H9 (cell line): ENCODE measurements at regions not wholly inside any gene's neighbourhood (a gene's known extent, or its start where the extent isn't known, plus 50 kb on each side); places are given as distances from the start of the nearest gene placed in this dataset.
"Not testable (repeated sequence)": the region's sequence is repeated elsewhere in the genome, so short reads cannot be mapped to it uniquely, and the experiment has no call there.

Source experiments
- DNase-seq: peaks from one replicate; pipeline ENCODE4 v3.0.0-alpha.2; 2017
- H2AFZ ChIP-seq: one replicate; pipeline ENCODE4 v1.6.1; 2013; ENCODE audit warnings: mild to moderate bottlenecking, low read length, control low read depth, moderate library complexity
- H2AK5ac ChIP-seq: 2 replicates; pipeline ENCODE4 v1.6.1; 2013; ENCODE audit warnings: low read length, control low read depth, mixed read lengths; ENCODE audit not compliant: insufficient read length
- H2BK120ac ChIP-seq: one replicate; pipeline ENCODE4 v1.6.1; 2013; ENCODE audit warnings: low read depth, mild to moderate bottlenecking, low read length, control low read depth, inconsistent platforms; ENCODE audit not compliant: poor library complexity, severe bottlenecking
- H2BK12ac ChIP-seq: 2 replicates; pipeline ENCODE4 v1.6.1; 2013; ENCODE audit warnings: low read length, control low read depth, mixed read lengths, low read depth; ENCODE audit not compliant: insufficient read length
- H2BK15ac ChIP-seq: 2 replicates; pipeline ENCODE4 v1.6.1; 2013; ENCODE audit warnings: low read depth, low read length, control low read depth
- H2BK20ac ChIP-seq: one replicate; pipeline ENCODE4 v1.6.1; 2013; ENCODE audit warnings: low read depth, mild to moderate bottlenecking, low read length, control low read depth, inconsistent platforms; ENCODE audit not compliant: poor library complexity, severe bottlenecking
- H2BK5ac ChIP-seq: 2 replicates; pipeline ENCODE4 v1.6.1; 2013; ENCODE audit warnings: low read length, control low read depth, mixed read lengths; ENCODE audit not compliant: insufficient read length
- H3K14ac ChIP-seq: 2 replicates; pipeline ENCODE4 v1.6.1; 2013; ENCODE audit warnings: low read length, control low read depth; ENCODE audit not compliant: insufficient read depth
- H3K18ac ChIP-seq: 2 replicates; pipeline ENCODE4 v1.6.1; 2013; ENCODE audit warnings: low read depth, mild to moderate bottlenecking, mixed read lengths, low read length, control low read depth; ENCODE audit not compliant: insufficient read length
- H3K23ac ChIP-seq: 2 replicates; pipeline ENCODE4 v1.6.1; 2013; ENCODE audit warnings: low read length, control low read depth, mixed read lengths, low read depth; ENCODE audit not compliant: insufficient read length
- H3K23me2 ChIP-seq: 2 replicates; pipeline ENCODE4 v1.6.1; 2013; ENCODE audit warnings: low read depth, mild to moderate bottlenecking, mixed read lengths, low read length, control low read depth; ENCODE audit not compliant: insufficient read length, poor library complexity, severe bottlenecking
- H3K27ac ChIP-seq: 2 replicates; pipeline ENCODE4 v1.5.1; 2013; ENCODE audit warnings: low read length, control low read depth, mixed read lengths, low read depth; ENCODE audit not compliant: insufficient read length
- H3K27me3 ChIP-seq: 2 replicates; pipeline ENCODE4 v1.6.1; 2013; ENCODE audit warnings: low read length, control low read depth, inconsistent platforms; ENCODE audit not compliant: insufficient read depth
- H3K4ac ChIP-seq: 2 replicates; pipeline ENCODE4 v1.6.1; 2013; ENCODE audit warnings: low read depth, mild to moderate bottlenecking, control low read depth, inconsistent platforms, low read length, moderate library complexity
- H3K4me1 ChIP-seq: 2 replicates; pipeline ENCODE4 v1.6.1; 2013; ENCODE audit warnings: low read length, control low read depth, inconsistent platforms; ENCODE audit not compliant: insufficient read depth
- H3K4me2 ChIP-seq: 2 replicates; pipeline ENCODE4 v1.6.1; 2013; ENCODE audit warnings: low read length, control low read depth, mixed read lengths; ENCODE audit not compliant: insufficient read length, insufficient read depth
- H3K56ac ChIP-seq: 2 replicates; pipeline ENCODE4 v1.6.1; 2013; ENCODE audit warnings: low read depth, mild to moderate bottlenecking, mixed read lengths, low read length, control low read depth; ENCODE audit not compliant: insufficient read length
- H3K79me1 ChIP-seq: 2 replicates; pipeline ENCODE4 v1.6.1; 2013; ENCODE audit warnings: low read depth, mild to moderate bottlenecking, moderate library complexity, low read length, control low read depth, inconsistent platforms; ENCODE audit not compliant: insufficient read depth, poor library complexity, severe bottlenecking
- H3K79me2 ChIP-seq: 2 replicates; pipeline ENCODE4 v1.6.1; 2013; ENCODE audit warnings: low read length, control low read depth, inconsistent platforms; ENCODE audit not compliant: insufficient read depth
- H3K9ac ChIP-seq: 2 replicates; pipeline ENCODE4 v1.6.1; 2013; ENCODE audit warnings: low read length, control low read depth, mixed read lengths; ENCODE audit not compliant: insufficient read length; ENCODE audit errors: extremely low read depth
- H3K9me3 ChIP-seq: one replicate; pipeline ENCODE4 v1.6.1; 2013; ENCODE audit warnings: low read depth, low read length, inconsistent platforms; ENCODE audit not compliant: control insufficient read depth
- H3T11ph ChIP-seq: one replicate; pipeline ENCODE4 v1.6.1; 2013; ENCODE audit warnings: mild to moderate bottlenecking, low read length, control low read depth, inconsistent platforms
- H4K20me1 ChIP-seq: one replicate; pipeline ENCODE4 v1.6.1; 2013; ENCODE audit not compliant: control insufficient read depth, insufficient read length, insufficient read depth
- H4K5ac ChIP-seq: 2 replicates; pipeline ENCODE4 v1.6.1; 2013; ENCODE audit warnings: low read depth, mild to moderate bottlenecking, mixed read lengths, low read length, control low read depth; ENCODE audit not compliant: insufficient read length
- H4K8ac ChIP-seq: replicated peaks from 2 replicates; pipeline ENCODE4 v1.6.1; 2013; ENCODE audit warnings: low read length, control low read depth, mixed read lengths, low read depth; ENCODE audit not compliant: insufficient read length
- H4K91ac ChIP-seq: 2 replicates; pipeline ENCODE4 v1.6.1; 2013; ENCODE audit warnings: low read depth, mild to moderate bottlenecking, moderate library complexity, mixed read lengths, low read length, control low read depth; ENCODE audit not compliant: insufficient read length
- H3K27ac Mint-ChIP-seq, 3 experiments: 2 replicates in 2 of 3; 3 replicates in 1 of 3; pipeline ENCODE4 v1.8.0; 2020 to 2021; ENCODE audit warnings: mixed read lengths in 3 of 3, mild to moderate bottlenecking in 1 of 3, moderate library complexity in 1 of 3
- H3K27me3 Mint-ChIP-seq: 2 replicates; pipeline ENCODE4 v1.8.0; 2021; ENCODE audit warnings: low read depth, mild to moderate bottlenecking, moderate library complexity, mixed read lengths
- H3K36me3 Mint-ChIP-seq, 3 experiments: 2 replicates in 2 of 3; 3 replicates in 1 of 3; pipeline ENCODE4 v1.8.0; 2020 to 2021; ENCODE audit warnings: low read depth in 3 of 3, mixed read lengths in 3 of 3; ENCODE audit not compliant: insufficient read depth in 1 of 3
- H3K4me1 Mint-ChIP-seq, 2 experiments: 2 replicates each; pipeline ENCODE4 v1.8.0; 2020; ENCODE audit warnings: mixed read lengths in 2 of 2
- H3K4me3 Mint-ChIP-seq, 2 experiments: 2 replicates in 1 of 2; 3 replicates in 1 of 2; pipeline ENCODE4 v1.8.0; 2020 to 2021; ENCODE audit warnings: mild to moderate bottlenecking in 2 of 2, mixed read lengths in 2 of 2, moderate library complexity in 1 of 2
- H3K9me3 Mint-ChIP-seq, 2 experiments: 2 replicates in 1 of 2; 3 replicates in 1 of 2; pipeline ENCODE4 v1.8.0; 2020; ENCODE audit warnings: mild to moderate bottlenecking in 2 of 2, mixed read lengths in 2 of 2, moderate library complexity in 1 of 2
- WGBS: extraction: QIAGEN DNeasy Blood & Tissue Kit; methylation state at CpG from one replicate; pipeline ENCODE4 v1.1.7; 2013; ENCODE audit warnings: missing lambda C conversion rate, low lambda C conversion rate, mixed read lengths; ENCODE audit not compliant: insufficient read length; ENCODE audit errors: extremely low coverage; 5-methylcytosine and 5-hydroxymethylcytosine counted together
- TF ChIP-seq, protein P1 (sequence below): fragments of 200-600 bp; sonication (generic); conservative IDR thresholded peaks from 3 replicates; pipeline ENCODE4 v1.8.0; 2021; ENCODE audit warnings: antibody characterized with exemption, mild to moderate bottlenecking

DNA sequence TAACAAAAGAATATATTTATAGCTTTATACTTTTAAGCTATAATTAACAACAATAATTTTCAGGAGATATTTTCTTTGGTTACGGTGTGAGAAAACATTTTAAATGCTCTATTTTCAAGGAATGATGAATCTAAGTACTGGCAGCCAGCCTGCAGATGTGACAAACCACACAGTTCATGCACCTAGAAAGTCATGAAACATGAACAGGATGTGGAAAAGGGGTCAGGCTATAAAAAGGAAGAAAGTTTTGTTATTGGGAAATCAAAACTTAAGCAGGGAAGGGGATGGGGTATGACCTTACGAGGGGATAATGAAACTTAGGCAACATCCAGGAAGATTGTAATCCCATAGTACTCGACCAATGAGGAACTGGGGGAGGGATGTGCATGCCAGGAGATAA, 508.7 kb upstream of the GRAMD2B start:
- Histone ChIP-seq H2BK120ac (no peak overlapping the region), H2BK12ac (no peak overlapping the region), H3K4me2 (no peak overlapping the region), H2BK15ac (no peak overlapping the region), H4K5ac (no peak overlapping the region), H2AK5ac (no peak overlapping the region), H2BK20ac (no peak overlapping the region), H3K14ac (no peak overlapping the region), H3K27ac (no peak overlapping the region), H2BK5ac (no peak overlapping the region), H2AFZ (no peak overlapping the region), H3K79me2 (no peaks in the 10 kb centered on the region), H3K23me2 (no peaks in the 10 kb centered on the region), H4K91ac (no peak overlapping the region), H3K23ac (no peak overlapping the region), H3K18ac (no peak overlapping the region), H4K8ac (no peak overlapping the region), H3K27me3 (no peaks in the 10 kb centered on the region), H3K56ac (no peak overlapping the region), H3K9me3 (no peaks in the 10 kb centered on the region), H3K4ac (no peak overlapping the region), H3K9ac (no peak overlapping the region), H3K4me1 (no peaks in the 10 kb centered on the region), H3T11ph (no peak overlapping the region), H4K20me1 (no peaks in the 10 kb centered on the region), H3K79me1 (no peaks in the 10 kb centered on the region)
- Mint-ChIP-seq H3K27ac (no peak overlapping the region; a peak in 1 of 7 replicates), H3K4me1 (no peaks in the 10 kb centered on the region), H3K4me3 (no peak overlapping the region), H3K9me3 (peaks cover 15 to 19% of the 10 kb centered on the region in 2 experiments), H3K27me3 (no peaks in the 10 kb centered on the region), H3K36me3 (peaks cover 0 to 34% (median 6%) of the 10 kb centered on the region in 3 experiments; a peak in 5 of 7 replicates)
- no peak for DNase-seq
- WGBS, result no CpG with 5 or more reads among the region's 3 CpGs
- TF ChIP-seq, protein P1, sequence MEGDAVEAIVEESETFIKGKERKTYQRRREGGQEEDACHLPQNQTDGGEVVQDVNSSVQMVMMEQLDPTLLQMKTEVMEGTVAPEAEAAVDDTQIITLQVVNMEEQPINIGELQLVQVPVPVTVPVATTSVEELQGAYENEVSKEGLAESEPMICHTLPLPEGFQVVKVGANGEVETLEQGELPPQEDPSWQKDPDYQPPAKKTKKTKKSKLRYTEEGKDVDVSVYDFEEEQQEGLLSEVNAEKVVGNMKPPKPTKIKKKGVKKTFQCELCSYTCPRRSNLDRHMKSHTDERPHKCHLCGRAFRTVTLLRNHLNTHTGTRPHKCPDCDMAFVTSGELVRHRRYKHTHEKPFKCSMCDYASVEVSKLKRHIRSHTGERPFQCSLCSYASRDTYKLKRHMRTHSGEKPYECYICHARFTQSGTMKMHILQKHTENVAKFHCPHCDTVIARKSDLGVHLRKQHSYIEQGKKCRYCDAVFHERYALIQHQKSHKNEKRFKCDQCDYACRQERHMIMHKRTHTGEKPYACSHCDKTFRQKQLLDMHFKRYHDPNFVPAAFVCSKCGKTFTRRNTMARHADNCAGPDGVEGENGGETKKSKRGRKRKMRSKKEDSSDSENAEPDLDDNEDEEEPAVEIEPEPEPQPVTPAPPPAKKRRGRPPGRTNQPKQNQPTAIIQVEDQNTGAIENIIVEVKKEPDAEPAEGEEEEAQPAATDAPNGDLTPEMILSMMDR, result no peak

DNA sequence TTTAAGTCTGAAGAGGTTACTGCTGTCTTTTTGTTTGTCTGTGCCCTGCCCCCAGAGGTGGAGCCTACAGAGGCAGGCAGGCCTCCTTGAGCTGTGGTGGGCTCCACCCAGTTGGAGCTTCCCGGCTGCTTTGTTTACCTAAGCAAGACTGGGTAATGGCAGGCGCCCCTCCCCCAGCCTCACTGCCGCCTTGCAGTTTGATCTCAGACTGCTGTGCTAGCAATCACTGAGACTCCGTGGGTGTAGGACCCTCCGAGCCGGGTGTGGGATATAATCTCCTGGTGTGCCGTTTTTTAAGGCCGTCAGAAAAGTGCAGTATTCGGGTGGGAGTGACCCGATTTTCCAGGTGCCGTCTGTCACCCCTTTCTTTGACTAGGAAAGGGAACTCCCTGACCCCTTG, 499.3 kb upstream of the GRAMD2B start:
- not testable (repeated sequence) for H3K23ac ChIP-seq, H3K79me1 ChIP-seq, H2BK12ac ChIP-seq, H4K91ac ChIP-seq, DNase-seq, H2BK5ac ChIP-seq, H3K4ac ChIP-seq, H2BK15ac ChIP-seq, H3K56ac ChIP-seq, H4K8ac ChIP-seq, H3K23me2 ChIP-seq, H3K79me2 ChIP-seq, H3K9ac ChIP-seq, H3K4me3 Mint-ChIP-seq, H2BK120ac ChIP-seq, H2BK20ac ChIP-seq, H2AFZ ChIP-seq, H3K27ac Mint-ChIP-seq, H3K4me2 ChIP-seq, H2AK5ac ChIP-seq, H3K4me1 ChIP-seq, H4K20me1 ChIP-seq, H3T11ph ChIP-seq, H3K27me3 Mint-ChIP-seq, H4K5ac ChIP-seq, H3K27ac ChIP-seq, H3K18ac ChIP-seq, H3K27me3 ChIP-seq, H3K14ac ChIP-seq, H3K4me1 Mint-ChIP-seq
- peaks cover 28 to 34% of the 10 kb centered on the region in 2 experiments for H3K9me3 Mint-ChIP-seq
- WGBS, result no CpG with 5 or more reads among the region's 11 CpGs
- H3K36me3 Mint-ChIP-seq, result peaks cover 11 to 30% (median 13%) of the 10 kb centered on the region in 3 experiments
- H3K9me3 ChIP-seq, result peaks cover 12% of the 10 kb centered on the region
